HG02798 (cell line): ENCODE measurements at regions not wholly inside any gene's neighbourhood (a gene's known extent, or its start where the extent isn't known, plus 50 kb on each side); places are given as distances from the start of the nearest gene placed in this dataset.
"Not testable (repeated sequence)": the region's sequence is repeated elsewhere in the genome, so short reads cannot be mapped to it uniquely, and the experiment has no call there.

ENCODE experiments used
- ATAC-seq: cut with Tn5 transposase; IDR thresholded peaks from one replicate; pipeline ENCODE4 v1.9.1; 2021; ENCODE audit warnings: mild to moderate bottlenecking; ENCODE audit not compliant: unreplicated experiment, poor library complexity

GRCh38 chr1:95731466-95731865, 497.5 kb downstream of the RWDD3 start:
- ATAC-seq, result no peak

- no peak for ATAC-seq
Measured at GRCh38 chr1:95733031-95733430, 499.0 kb downstream of the RWDD3 start.

GRCh38 chr1:95733671-95734070, 499.7 kb downstream of the RWDD3 start:
- no peak for ATAC-seq

GRCh38 chr1:95734560-95734959, 500.6 kb downstream of the RWDD3 start:
- no peak for ATAC-seq

- peak; percentile 85 for ATAC-seq
Measured at GRCh38 chr1:95742591-95743089, 508.6 kb downstream of the RWDD3 start.

GRCh38 chr1:95744731-95745130, 510.7 kb downstream of the RWDD3 start:
- ATAC-seq, result no peak

GRCh38 chr1:95752515-95753381, 518.7 kb downstream of the RWDD3 start:
- no peak for ATAC-seq

- no peak for ATAC-seq
Measured at GRCh38 chr1:95753382-95754016, 519.5 kb downstream of the RWDD3 start.

- ATAC-seq, result no peak
Measured at GRCh38 chr1:95754412-95754811, 520.4 kb downstream of the RWDD3 start.

- no peak for ATAC-seq
Measured at GRCh38 chr1:95766036-95766435, 532.0 kb downstream of the RWDD3 start.

- ATAC-seq, result no peak
Measured at GRCh38 chr1:95770581-95770980, 536.6 kb downstream of the RWDD3 start.

- ATAC-seq, result no peak
Measured at GRCh38 chr1:95778217-95778616, 544.2 kb downstream of the RWDD3 start.

- no peak for ATAC-seq
Measured at GRCh38 chr1:95780836-95781235, 546.8 kb downstream of the RWDD3 start.

GRCh38 chr1:95790136-95790535, 556.1 kb downstream of the RWDD3 start:
- ATAC-seq, result no peak

GRCh38 chr1:95793893-95794292, 559.9 kb downstream of the RWDD3 start:
- no peak for ATAC-seq

GRCh38 chr1:95797761-95798160, 563.8 kb downstream of the RWDD3 start:
- ATAC-seq, result not testable (repeated sequence)

GRCh38 chr1:95806171-95806570, 572.2 kb downstream of the RWDD3 start:
- ATAC-seq, result no peak

GRCh38 chr1:95809391-95809790, 575.4 kb downstream of the RWDD3 start:
- ATAC-seq, result no peak

- ATAC-seq, result no peak
Measured at GRCh38 chr1:95815511-95815910, 581.5 kb downstream of the RWDD3 start.

GRCh38 chr1:95829556-95829955, 595.5 kb downstream of the RWDD3 start:
- no peak for ATAC-seq

- no peak for ATAC-seq
Measured at GRCh38 chr1:95832370-95832769, 598.4 kb downstream of the RWDD3 start.

- ATAC-seq, result no peak
Measured at GRCh38 chr1:95849439-95849838, 615.4 kb downstream of the RWDD3 start.
